ENCODE measurements at regions not wholly inside any gene's neighbourhood (a gene's known extent, or its start where the extent isn't known, plus 50 kb on each side); places are given as distances from the start of the nearest gene placed in this dataset.

- Histone ChIP-seq H3K27ac (no peak overlapping the region), H3K4me1 (no peaks in the 10 kb centered on the region), H3K9me3 (no peaks in the 10 kb centered on the region), H3K36me3 (no peaks in the 10 kb centered on the region), H3K27me3 (no peaks in the 10 kb centered on the region), H3K4me3 (no peak overlapping the region)
- DNase-seq = no peak
- WGBS, 2 donors (ENCODE audit: low coverage in 1 of 2) = 65 to 75% methylated on average over 3 of the region's 3 CpGs
- intact Hi-C loops (cut with DNase I; ENCODE audit: low total_unique reads) (no loop called here), in situ Hi-C loops (cut with MboI; ENCODE audit: low pct_ligation_motif_present in 1 of 4, low pct_unique_long_range_greater_than_20kb in 1 of 4, low sequenced_read_pairs in 3 of 4) (no loop called here)
- TF ChIP-seq CTCF (IDR thresholded peaks at IDR 0.05) (no peak), POLR2AphosphoS5 (IDR thresholded peaks at IDR 0.05) (no peak), EP300 (IDR thresholded peaks at IDR 0.05; ENCODE audit: low read depth) (no peak), POLR2A (IDR thresholded peaks at IDR 0.05) (no peak)
Measured at GRCh38 chr3:22216601-22217000, 465.6 kb upstream of the ZNF385D start.

DNA sequence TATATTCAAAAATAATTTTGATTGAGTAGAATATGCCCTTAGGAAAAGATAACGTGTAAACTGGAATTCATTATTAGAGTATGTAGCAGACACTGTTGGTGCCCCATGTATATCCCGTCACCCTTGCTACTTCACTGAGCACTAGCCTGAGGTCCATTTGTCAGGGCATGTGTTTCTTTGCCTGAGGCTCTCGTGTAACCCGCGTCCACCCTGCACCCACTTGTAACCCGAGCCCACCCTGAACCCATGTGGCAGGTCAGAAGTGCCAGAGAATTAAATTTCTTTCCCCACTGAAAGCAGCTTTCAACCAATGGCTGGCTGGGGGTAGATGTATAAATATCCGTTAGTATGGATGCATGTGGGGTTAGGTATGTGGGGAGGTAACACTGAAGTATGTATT lies 474.2 kb upstream of the ZNF385D start:
- no peak overlapping the region for H3K27ac ChIP-seq
- H3K36me3 ChIP-seq = no peaks in the 10 kb centered on the region
- H3K9me3 ChIP-seq = no peaks in the 10 kb centered on the region
- no peaks in the 10 kb centered on the region for H3K27me3 ChIP-seq
- no peaks in the 10 kb centered on the region for H3K4me1 ChIP-seq
- DNase-seq = no peak
- WGBS, 2 donors (ENCODE audit: low coverage in 1 of 2) = 72 to 82% methylated on average over 3 to 7 of the region's 7 CpGs
- no peak for TF ChIP-seq POLR2A (IDR thresholded peaks at IDR 0.05)
- no peak for TF ChIP-seq CTCF (IDR thresholded peaks at IDR 0.05)
- no peak for TF ChIP-seq POLR2AphosphoS5 (IDR thresholded peaks at IDR 0.05)
- TF ChIP-seq EP300 (IDR thresholded peaks at IDR 0.05; ENCODE audit: low read depth) = no peak
- in situ Hi-C loops (cut with MboI; ENCODE audit: low pct_ligation_motif_present in 1 of 4, low pct_unique_long_range_greater_than_20kb in 1 of 4, low sequenced_read_pairs in 3 of 4) (no loop called here), intact Hi-C loops (cut with DNase I; ENCODE audit: low total_unique reads) (no loop called here)
- H3K4me3 ChIP-seq = no peak overlapping the region

DNA sequence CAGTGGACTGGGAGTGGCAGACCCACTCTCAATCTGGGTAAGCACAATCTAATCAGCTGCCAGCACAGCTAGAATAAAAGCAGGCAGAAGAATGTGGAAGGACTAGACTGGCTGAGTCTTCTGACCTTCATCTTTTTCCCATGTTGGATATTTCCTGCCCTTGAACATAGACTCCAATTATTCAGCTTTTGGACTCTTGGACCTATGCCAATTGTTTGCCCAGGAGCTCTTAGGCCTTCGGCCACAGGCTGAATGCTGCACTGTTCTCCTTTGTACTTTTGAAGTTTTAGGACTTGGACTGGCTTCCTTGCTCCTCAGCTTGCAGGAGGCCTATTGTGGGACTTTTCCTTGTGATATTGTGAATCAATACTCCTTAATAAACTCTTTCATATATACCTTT lies 477.7 kb upstream of the ZNF385D start:
- no peak for DNase-seq
- TF ChIP-seq CTCF (IDR thresholded peaks at IDR 0.05) (no peak), POLR2AphosphoS5 (IDR thresholded peaks at IDR 0.05) (no peak), POLR2A (IDR thresholded peaks at IDR 0.05) (no peak), EP300 (IDR thresholded peaks at IDR 0.05; ENCODE audit: low read depth) (no peak)
- in situ Hi-C loops (cut with MboI; ENCODE audit: low pct_ligation_motif_present in 1 of 4, low pct_unique_long_range_greater_than_20kb in 1 of 4, low sequenced_read_pairs in 3 of 4) (no loop called here), intact Hi-C loops (cut with DNase I; ENCODE audit: low total_unique reads) (no loop called here)
- H3K4me3 ChIP-seq = no peak overlapping the region
- H3K27ac ChIP-seq = no peak overlapping the region
- WGBS, 2 donors (ENCODE audit: low coverage in 1 of 2) = 75 to 78% methylated on average over 1 of the region's 1 CpG
- no peaks in the 10 kb centered on the region for H3K4me1 ChIP-seq
- H3K9me3 ChIP-seq = no peaks in the 10 kb centered on the region
- no peaks in the 10 kb centered on the region for H3K36me3 ChIP-seq
- no peaks in the 10 kb centered on the region for H3K27me3 ChIP-seq

DNA sequence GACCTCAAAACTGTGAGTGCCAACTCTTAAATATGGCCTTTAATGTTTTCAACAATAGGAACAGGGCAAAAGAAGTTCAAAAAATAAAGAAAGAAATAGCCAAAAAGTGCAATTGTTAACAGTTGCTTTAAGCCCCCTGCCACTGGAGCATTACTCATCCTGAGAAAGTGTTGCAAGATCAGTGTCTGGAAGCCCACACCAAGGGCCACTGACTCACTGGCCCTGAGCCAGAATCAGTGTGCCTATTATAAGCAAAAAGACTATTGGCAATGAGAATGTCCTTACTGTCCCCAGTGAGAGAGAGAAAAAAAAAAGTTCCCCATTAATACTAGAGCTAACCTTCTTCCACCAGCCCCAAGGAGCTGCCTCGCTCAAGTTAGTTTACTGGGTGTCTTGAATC lies 480.1 kb upstream of the ZNF385D start:
- intact Hi-C loops (cut with DNase I; ENCODE audit: low total_unique reads) (no loop called here), in situ Hi-C loops (cut with MboI; ENCODE audit: low pct_ligation_motif_present in 1 of 4, low pct_unique_long_range_greater_than_20kb in 1 of 4, low sequenced_read_pairs in 3 of 4) (no loop called here)
- H3K4me3 ChIP-seq = no peak overlapping the region
- TF ChIP-seq CTCF (IDR thresholded peaks at IDR 0.05) = no peak
- no peak for TF ChIP-seq POLR2AphosphoS5 (IDR thresholded peaks at IDR 0.05)
- no peak for TF ChIP-seq POLR2A (IDR thresholded peaks at IDR 0.05)
- no peak for TF ChIP-seq EP300 (IDR thresholded peaks at IDR 0.05; ENCODE audit: low read depth)
- H3K36me3 ChIP-seq = no peaks in the 10 kb centered on the region
- H3K4me1 ChIP-seq = no peaks in the 10 kb centered on the region
- H3K27me3 ChIP-seq = no peaks in the 10 kb centered on the region
- no peaks in the 10 kb centered on the region for H3K9me3 ChIP-seq
- no peak overlapping the region for H3K27ac ChIP-seq
- 63% methylated on average over 1 of the region's 1 CpG; no CpG with 5 or more reads in 1 of the 2 donors for WGBS, 2 donors (ENCODE audit: low coverage in 1 of 2)
- no peak for DNase-seq
